ENCODE measurements at regions not wholly inside any gene's neighbourhood (a gene's known extent, or its start where the extent isn't known, plus 50 kb on each side); places are given as distances from the start of the nearest gene placed in this dataset.
A peak's percentile ranks its signal among the peaks of the same experiment; 100 is the strongest.
"Not testable (repeated sequence)": the region's sequence is repeated elsewhere in the genome, so short reads cannot be mapped to it uniquely, and the experiment has no call there.

- peak overlapping the region; percentile 52 for H2AFZ ChIP-seq (ENCODE audit: low read length)
- H3K9me3 ChIP-seq (replicated peaks; ENCODE audit: insufficient read depth, low read length) = no peaks in the 10 kb centered on the region
- H3K4me1 ChIP-seq (ENCODE audit: low read length) = peaks cover 41% of the 10 kb centered on the region
- H3K4me3 ChIP-seq (ENCODE audit: low read length) = no peak overlapping the region; the same call in 1 of the 2 replicates
- no peaks in the 10 kb centered on the region for H3K9me2 ChIP-seq (replicated peaks; ENCODE audit: insufficient read depth, low read length)
- TF ChIP-seq EZH2phosphoT487 (IDR thresholded peaks at IDR 0.05; ENCODE audit: low read length) (no peak), CTCF (IDR thresholded peaks at IDR 0.05; ENCODE audit: low read length) (no peak), EZH2 (optimal IDR thresholded peaks at IDR 0.05; ENCODE audit: low read depth, low read length) (no peak)
- H3F3A ChIP-seq (ENCODE audit: insufficient read depth, low read length) = peaks cover 30% of the 10 kb centered on the region
- DNase-seq = peak; percentile 87
- H3K4me2 ChIP-seq (ENCODE audit: low read depth, low read length) = peak overlapping the region; percentile 55
- H3K79me2 ChIP-seq (ENCODE audit: low read length) = no peaks in the 10 kb centered on the region
- H3K36me3 ChIP-seq (replicated peaks; ENCODE audit: insufficient read depth, low read length) = no peaks in the 10 kb centered on the region
- peak overlapping the region; percentile 59; the same call in 1 of the 2 replicates for H3K27ac ChIP-seq (ENCODE audit: low read length)
- peak overlapping the region; percentile 11; the same call in 1 of the 2 replicates for H3K9ac ChIP-seq (ENCODE audit: low read length)
- no peaks in the 10 kb centered on the region for H4K20me1 ChIP-seq (ENCODE audit: insufficient read depth, low read length)
- H3K27me3 ChIP-seq (replicated peaks; ENCODE audit: insufficient read depth, low read length) = no peaks in the 10 kb centered on the region
Measured at GRCh38 chr3:153052096-153052460, 109.9 kb upstream of the RAP2B start.

- peaks cover 41% of the 10 kb centered on the region for H3K4me1 ChIP-seq (ENCODE audit: low read length)
- peak overlapping the region; percentile 52; the same call in 1 of the 2 replicates for H3K4me2 ChIP-seq (ENCODE audit: low read depth, low read length)
- no peaks in the 10 kb centered on the region for H3K9me2 ChIP-seq (replicated peaks; ENCODE audit: insufficient read depth, low read length)
- peak; percentile 86 for DNase-seq
- H4K20me1 ChIP-seq (ENCODE audit: insufficient read depth, low read length) = no peaks in the 10 kb centered on the region
- no peaks in the 10 kb centered on the region for H3K9me3 ChIP-seq (replicated peaks; ENCODE audit: insufficient read depth, low read length)
- H3K79me2 ChIP-seq (ENCODE audit: low read length) = no peaks in the 10 kb centered on the region
- H3K27ac ChIP-seq (ENCODE audit: low read length) = peak overlapping the region; percentile 71; the same call in 1 of the 2 replicates
- H2AFZ ChIP-seq (ENCODE audit: low read length) = 0 out of 2 replicates have a peak overlapping the region, but pooled peaks have one; percentile 9
- H3K4me3 ChIP-seq (ENCODE audit: low read length) = no peak overlapping the region
- no peak overlapping the region for H3K9ac ChIP-seq (ENCODE audit: low read length)
- H3K36me3 ChIP-seq (replicated peaks; ENCODE audit: insufficient read depth, low read length) = no peaks in the 10 kb centered on the region
- TF ChIP-seq CTCF (IDR thresholded peaks at IDR 0.05; ENCODE audit: low read length) = no peak
- H3K27me3 ChIP-seq (replicated peaks; ENCODE audit: insufficient read depth, low read length) = no peaks in the 10 kb centered on the region
- H3F3A ChIP-seq (ENCODE audit: insufficient read depth, low read length) = peaks cover 30% of the 10 kb centered on the region
Measured at GRCh38 chr3:153055217-153055616, 106.8 kb upstream of the RAP2B start.

- H3K79me2 ChIP-seq (ENCODE audit: low read length) = no peaks in the 10 kb centered on the region
- peaks cover 41% of the 10 kb centered on the region for H3K4me1 ChIP-seq (ENCODE audit: low read length)
- TF ChIP-seq EZH2 (optimal IDR thresholded peaks at IDR 0.05; ENCODE audit: low read depth, low read length) = no peak
- TF ChIP-seq CTCF (IDR thresholded peaks at IDR 0.05; ENCODE audit: low read length) = no peak
- no peak for TF ChIP-seq EZH2phosphoT487 (IDR thresholded peaks at IDR 0.05; ENCODE audit: low read length)
Measured at GRCh38 chr3:153055779-153056178, 106.2 kb upstream of the RAP2B start.

GRCh38 chr3:153058031-153058688, 103.9 kb upstream of the RAP2B start:
- not testable (repeated sequence) for DNase-seq; H3K27me3 ChIP-seq (replicated peaks; ENCODE audit: insufficient read depth, low read length); H3K79me2 ChIP-seq (ENCODE audit: low read length); H2AFZ ChIP-seq (ENCODE audit: low read length); H3K36me3 ChIP-seq (replicated peaks; ENCODE audit: insufficient read depth, low read length); H3K9me2 ChIP-seq (replicated peaks; ENCODE audit: insufficient read depth, low read length); H3K4me3 ChIP-seq (ENCODE audit: low read length); H3K27ac ChIP-seq (ENCODE audit: low read length); H3K9me3 ChIP-seq (replicated peaks; ENCODE audit: insufficient read depth, low read length); H3K4me2 ChIP-seq (ENCODE audit: low read depth, low read length); H4K20me1 ChIP-seq (ENCODE audit: insufficient read depth, low read length); H3K9ac ChIP-seq (ENCODE audit: low read length)
- Histone ChIP-seq H3F3A (ENCODE audit: insufficient read depth, low read length) (peaks cover 18% of the 10 kb centered on the region), H3K4me1 (ENCODE audit: low read length) (peaks cover 23% of the 10 kb centered on the region)

More at GRCh38 chr3:153055779-153056178, 106.2 kb upstream of the RAP2B start:
- Histone ChIP-seq H3K9me3 (replicated peaks; ENCODE audit: insufficient read depth, low read length) (no peaks in the 10 kb centered on the region), H3K4me3 (ENCODE audit: low read length) (no peak overlapping the region), H2AFZ (ENCODE audit: low read length) (no peak overlapping the region), H4K20me1 (ENCODE audit: insufficient read depth, low read length) (no peaks in the 10 kb centered on the region), H3K27ac (ENCODE audit: low read length) (peak overlapping the region; percentile 71; the same call in 1 of the 2 replicates), H3K36me3 (replicated peaks; ENCODE audit: insufficient read depth, low read length) (no peaks in the 10 kb centered on the region), H3K9ac (ENCODE audit: low read length) (no peak overlapping the region), H3K27me3 (replicated peaks; ENCODE audit: insufficient read depth, low read length) (no peaks in the 10 kb centered on the region), H3K4me2 (ENCODE audit: low read depth, low read length) (peak overlapping the region; percentile 52; the same call in 1 of the 2 replicates), H3F3A (ENCODE audit: insufficient read depth, low read length) (peaks cover 30% of the 10 kb centered on the region), H3K9me2 (replicated peaks; ENCODE audit: insufficient read depth, low read length) (no peaks in the 10 kb centered on the region)
- no peak for DNase-seq

Data from MM.1S (cell line).